GM10248 (cell line): ENCODE measurements at regions not wholly inside any gene's neighbourhood (a gene's known extent, or its start where the extent isn't known, plus 50 kb on each side); places are given as distances from the start of the nearest gene placed in this dataset.

Experiments
- CTCF ChIA-PET: fragments of 300-600 bp; sonication (Branson Sonifier 250); formaldehyde crosslinking; extraction: SDS; loops from one replicate; lab custom pipeline; 2021; ENCODE audit warnings: antibody characterized with exemption; lab: Yijun Ruan, JAX
- POLR2A ChIA-PET: fragments of 350-650 bp; sonication (Branson Sonifier 250); formaldehyde crosslinking; extraction: SDS; loops from one replicate; lab custom pipeline; 2020; ENCODE audit warnings: antibody characterized with exemption; lab: Yijun Ruan, JAX
- DNase-seq: peaks from one replicate; pipeline ENCODE4 v3.0.0; 2012; ENCODE audit errors: extremely low spot score
- TF ChIP-seq, protein P1 (sequence below): IDR thresholded peaks from 2 replicates; pipeline ENCODE4 v1.5.1; 2012; ENCODE audit warnings: mild to moderate bottlenecking, low read depth; ENCODE audit errors: extremely low read depth, missing control alignments, control extremely low read depth

DNA sequence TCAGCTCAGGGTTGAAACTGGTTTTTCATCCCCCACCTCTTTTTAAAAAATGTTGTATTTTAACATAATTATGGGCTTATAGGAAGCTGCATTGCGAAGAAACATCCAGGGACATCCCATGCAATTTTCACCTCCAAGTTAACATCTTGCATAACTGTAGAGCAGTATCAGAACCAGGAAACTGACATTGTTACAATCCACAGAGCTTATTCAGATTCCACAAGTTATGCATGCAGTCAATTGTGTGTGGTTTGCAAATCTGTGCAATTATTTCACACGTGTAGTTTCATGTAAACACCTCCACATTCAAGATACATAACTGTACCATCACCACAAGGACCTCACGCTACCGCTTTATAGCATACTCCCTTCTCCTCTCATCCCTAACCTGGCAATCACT is 97.5 kb upstream of the GATB start:
- CTCF ChIA-PET, result no interaction called here
- no peak for DNase-seq
- POLR2A ChIA-PET, result no interaction called here
- TF ChIP-seq, protein P1, sequence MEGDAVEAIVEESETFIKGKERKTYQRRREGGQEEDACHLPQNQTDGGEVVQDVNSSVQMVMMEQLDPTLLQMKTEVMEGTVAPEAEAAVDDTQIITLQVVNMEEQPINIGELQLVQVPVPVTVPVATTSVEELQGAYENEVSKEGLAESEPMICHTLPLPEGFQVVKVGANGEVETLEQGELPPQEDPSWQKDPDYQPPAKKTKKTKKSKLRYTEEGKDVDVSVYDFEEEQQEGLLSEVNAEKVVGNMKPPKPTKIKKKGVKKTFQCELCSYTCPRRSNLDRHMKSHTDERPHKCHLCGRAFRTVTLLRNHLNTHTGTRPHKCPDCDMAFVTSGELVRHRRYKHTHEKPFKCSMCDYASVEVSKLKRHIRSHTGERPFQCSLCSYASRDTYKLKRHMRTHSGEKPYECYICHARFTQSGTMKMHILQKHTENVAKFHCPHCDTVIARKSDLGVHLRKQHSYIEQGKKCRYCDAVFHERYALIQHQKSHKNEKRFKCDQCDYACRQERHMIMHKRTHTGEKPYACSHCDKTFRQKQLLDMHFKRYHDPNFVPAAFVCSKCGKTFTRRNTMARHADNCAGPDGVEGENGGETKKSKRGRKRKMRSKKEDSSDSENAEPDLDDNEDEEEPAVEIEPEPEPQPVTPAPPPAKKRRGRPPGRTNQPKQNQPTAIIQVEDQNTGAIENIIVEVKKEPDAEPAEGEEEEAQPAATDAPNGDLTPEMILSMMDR, result no peak

- DNase-seq, result no peak
- ChIA-PET POLR2A (no interaction called here), CTCF (no interaction called here)
- TF ChIP-seq, protein P1, result no peak
Observed at GRCh38 chr4:151857368-151857767, 96.6 kb upstream of the GATB start.

GRCh38 chr4:151855747-151856146 is 94.9 kb upstream of the GATB start:
- TF ChIP-seq, protein P1, result no peak
- no peak for DNase-seq
- POLR2A ChIA-PET, result no interaction called here
- CTCF ChIA-PET, result no interaction called here

DNA sequence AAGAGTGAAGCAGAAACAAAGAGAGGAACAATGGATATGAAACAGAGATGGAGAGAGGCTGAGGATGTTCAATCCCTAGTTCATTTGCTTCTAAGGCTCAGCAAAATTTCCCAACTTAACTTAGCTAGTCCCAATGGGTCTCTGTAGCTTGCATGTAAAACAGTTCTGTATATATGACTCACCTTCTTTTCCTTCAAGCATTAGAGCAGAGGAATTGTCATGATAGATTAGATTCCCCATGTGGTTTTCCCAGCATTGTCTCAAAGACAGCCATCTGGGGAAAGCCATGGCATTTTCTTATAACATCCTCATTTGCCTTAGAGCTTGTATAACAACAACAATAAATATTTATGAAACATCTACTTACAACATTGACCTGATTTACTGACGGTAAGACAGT is 93.9 kb upstream of the GATB start:
- POLR2A ChIA-PET, result no interaction called here
- CTCF ChIA-PET, result interaction anchor here (1.1 to 1.4 kb wide), 2 partner anchors 12 to 35 kb away, joined by 3 to 5 read pairs; no protein-coding TSS in a partner anchor
- TF ChIP-seq, protein P1, result no peak
- no peak for DNase-seq

DNA sequence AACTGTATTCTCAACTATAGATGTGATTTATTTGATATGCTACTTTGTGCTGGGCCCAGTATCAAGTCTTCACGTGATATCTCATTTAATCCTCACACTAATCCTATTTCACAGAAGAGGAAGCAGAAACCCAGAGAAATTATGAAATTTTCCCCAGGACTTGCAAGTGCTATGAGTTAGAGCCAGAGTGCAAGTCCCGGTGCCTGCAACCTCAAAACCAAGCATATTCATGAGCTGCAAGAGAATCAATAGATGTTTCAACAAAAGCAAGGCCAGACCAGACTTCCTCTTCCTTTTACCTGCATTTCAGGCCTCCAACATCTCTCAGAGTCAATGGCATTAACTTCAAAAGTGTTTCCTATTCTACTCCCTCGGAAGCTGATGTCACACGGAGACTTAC is 92.2 kb upstream of the GATB start:
- DNase-seq, result no peak
- CTCF ChIA-PET, result interaction anchor here (1.3 kb wide), 1 partner anchor 11 kb away, joined by 4 read pairs; no protein-coding TSS in a partner anchor
- TF ChIP-seq, protein P1, result no peak
- POLR2A ChIA-PET, result no interaction called here

- CTCF ChIA-PET, result interaction anchor here (1.2 to 1.3 kb wide), 2 partner anchors 10 to 28 kb away, joined by 3 to 4 read pairs; no protein-coding TSS in a partner anchor
- TF ChIP-seq, protein P1, result no peak
- no peak for DNase-seq
- POLR2A ChIA-PET, result no interaction called here
Observed at GRCh38 chr4:151852202-151852601, 91.4 kb upstream of the GATB start.
